HG02759 (cell line): ENCODE measurements at regions not wholly inside any gene's neighbourhood (a gene's known extent, or its start where the extent isn't known, plus 50 kb on each side); places are given as distances from the start of the nearest gene placed in this dataset.

Experiments used
- ATAC-seq: cut with Tn5 transposase; IDR thresholded peaks from one replicate; pipeline ENCODE4 v1.9.1; 2021; ENCODE audit warnings: mild to moderate bottlenecking, moderate library complexity; ENCODE audit not compliant: unreplicated experiment

DNA sequence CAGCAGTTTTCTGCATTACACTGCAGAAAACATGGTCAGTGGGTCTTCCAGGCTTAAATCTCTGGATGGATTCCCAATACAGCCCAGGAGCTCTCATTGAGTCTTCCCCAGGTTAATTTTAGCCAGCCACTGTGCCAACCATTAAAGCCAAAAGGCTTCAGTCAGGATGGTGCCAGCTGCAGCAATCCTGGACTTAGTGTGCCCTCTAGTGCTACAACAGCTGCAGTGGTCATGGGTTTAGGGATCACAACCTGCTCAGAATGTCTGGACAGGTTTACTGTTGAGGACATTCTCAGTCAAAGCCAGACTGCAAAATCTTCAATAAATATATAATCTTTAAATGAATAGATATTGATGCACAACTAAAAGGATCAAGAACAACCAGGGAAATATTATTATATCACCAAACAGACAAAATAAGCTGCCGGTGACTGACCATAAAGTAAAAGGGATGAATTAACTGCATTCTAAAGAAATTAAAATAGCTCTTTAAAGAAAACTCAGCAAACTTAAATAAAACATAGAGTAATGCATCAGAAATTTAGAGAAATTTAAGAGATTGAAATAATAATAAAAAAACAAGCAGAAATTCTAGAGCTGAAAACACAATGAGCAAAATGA lies 639.9 kb downstream of the SPOCK3 start:
- ATAC-seq: peak; percentile 93

DNA sequence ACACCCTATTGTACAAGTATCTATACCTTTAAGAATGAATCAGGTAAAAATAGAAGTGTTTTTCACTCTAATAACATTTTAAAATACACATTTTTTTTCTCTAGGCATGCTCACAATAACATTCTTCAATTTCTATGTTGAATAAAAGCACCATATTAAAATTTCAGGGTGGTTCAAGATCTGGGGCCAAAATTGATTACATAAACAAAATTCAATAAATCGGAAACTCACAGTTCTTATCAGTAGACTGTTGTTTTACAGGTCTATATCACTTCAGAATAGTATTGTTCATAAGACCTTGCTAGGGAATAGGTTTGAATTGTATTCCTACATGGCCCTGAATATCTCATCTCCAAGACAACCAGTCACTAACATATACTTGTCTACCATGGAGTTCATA lies 634.0 kb downstream of the SPOCK3 start:
- no peak for ATAC-seq

DNA sequence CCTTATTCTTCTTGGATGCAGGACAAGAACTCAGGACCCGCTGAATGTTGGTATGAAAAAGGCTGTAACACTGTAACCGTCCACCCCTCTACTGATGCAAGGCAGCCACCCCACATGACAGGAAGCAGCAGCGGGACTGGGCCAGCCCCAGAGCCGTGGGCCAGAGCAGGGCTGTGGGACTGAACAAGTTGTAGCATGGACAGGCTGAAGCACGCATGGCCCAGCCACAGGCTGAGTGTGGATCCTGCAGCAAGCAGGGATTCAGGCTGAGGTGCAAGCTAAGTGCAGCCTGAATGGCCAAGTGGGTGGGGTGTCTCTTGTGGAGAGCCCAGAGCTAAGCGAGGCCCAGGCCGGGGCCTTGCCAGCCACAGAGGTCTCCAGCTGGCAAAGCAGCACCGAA lies 632.2 kb downstream of the SPOCK3 start:
- no peak for ATAC-seq

DNA sequence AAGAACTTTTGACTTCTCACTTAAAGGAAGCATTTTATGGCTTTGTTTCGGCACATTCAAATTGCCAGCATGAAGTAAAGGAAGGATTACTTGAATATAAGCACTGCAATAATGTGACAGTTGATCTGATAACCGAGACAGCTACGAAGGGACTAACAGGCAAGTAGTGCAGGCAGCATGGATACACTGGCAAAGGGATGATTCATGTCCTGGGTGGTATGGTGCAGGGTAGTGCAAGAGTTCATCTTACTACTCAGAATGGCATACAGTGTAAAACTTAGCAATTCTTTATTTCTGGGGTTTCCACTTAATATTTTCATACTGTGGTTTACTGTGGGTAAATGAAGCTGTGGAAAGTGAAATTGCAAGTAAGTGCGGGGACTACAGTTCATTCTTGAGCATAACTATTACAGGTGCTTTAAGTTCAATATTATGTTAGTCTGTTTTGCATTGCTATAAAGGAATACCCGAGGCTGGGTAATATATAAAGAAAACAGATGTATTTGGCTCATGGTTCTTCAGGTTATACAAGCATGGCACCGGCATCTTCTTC lies 611.8 kb downstream of the SPOCK3 start:
- ATAC-seq: no peak

DNA sequence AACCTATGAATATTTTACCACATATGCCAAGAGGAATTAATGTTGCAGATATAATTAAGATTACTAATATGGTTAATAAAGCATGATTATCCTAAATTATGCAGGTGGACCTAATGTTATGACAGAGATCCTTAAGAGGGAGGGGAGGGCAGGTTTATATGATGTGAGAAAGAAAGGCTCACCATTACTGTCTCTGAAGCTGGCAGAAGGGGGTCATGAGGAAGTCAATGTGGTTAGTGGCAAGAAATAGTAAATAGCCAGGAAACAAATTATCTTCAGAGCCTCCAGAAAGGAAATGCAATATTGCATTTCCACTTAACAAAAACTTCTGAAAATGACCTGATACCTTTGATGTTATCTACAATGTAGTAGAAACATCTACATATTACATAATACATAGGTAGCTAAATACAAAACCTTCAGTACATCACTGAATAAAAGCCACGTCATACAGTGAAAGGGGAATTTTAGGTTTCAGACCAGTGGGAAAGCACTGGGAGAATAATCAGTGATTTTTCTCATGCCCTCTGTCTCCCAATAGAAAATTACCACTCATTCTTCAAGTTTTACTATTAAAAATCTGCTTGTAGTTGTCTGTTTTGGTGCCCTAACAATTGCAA lies 609.2 kb downstream of the SPOCK3 start:
- peak; percentile 65 for ATAC-seq

DNA sequence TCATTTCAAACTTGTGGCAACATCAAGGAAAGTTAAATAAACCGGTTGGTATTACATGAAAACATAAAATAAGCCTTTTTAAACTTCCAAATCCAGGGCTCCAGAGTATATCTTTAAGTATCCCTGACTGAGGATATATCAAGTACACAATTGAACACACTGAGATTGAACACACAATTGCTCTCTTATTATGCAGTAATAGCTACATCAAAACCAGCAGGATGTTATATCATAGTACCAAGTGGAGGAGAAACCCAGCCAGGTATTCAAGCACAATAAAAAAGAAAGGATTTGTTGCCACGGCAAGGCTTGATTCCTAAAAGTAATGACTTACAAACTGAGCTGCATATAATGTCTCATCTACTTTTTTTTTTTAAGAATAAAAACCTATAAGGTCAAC lies 605.8 kb downstream of the SPOCK3 start:
- no peak for ATAC-seq

DNA sequence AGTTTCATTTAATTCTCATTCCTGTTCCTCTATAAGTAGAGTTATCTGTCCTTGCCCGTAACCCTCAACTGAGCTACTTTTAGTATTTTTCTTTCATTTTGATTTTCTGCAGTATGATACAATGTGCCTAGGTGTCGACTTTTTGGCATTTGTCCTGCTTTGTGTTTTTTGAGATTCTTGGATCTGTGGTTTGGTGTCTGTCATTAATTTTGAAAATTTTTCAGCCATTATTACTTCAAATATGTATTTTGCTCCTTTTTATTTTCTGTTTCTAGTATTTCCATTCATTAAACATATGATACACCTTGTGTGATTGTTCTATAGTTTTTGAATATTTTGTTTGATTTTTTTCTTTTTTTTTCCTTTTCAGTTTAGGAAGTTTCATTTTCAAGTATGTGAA lies 598.9 kb downstream of the SPOCK3 start:
- ATAC-seq: no peak

DNA sequence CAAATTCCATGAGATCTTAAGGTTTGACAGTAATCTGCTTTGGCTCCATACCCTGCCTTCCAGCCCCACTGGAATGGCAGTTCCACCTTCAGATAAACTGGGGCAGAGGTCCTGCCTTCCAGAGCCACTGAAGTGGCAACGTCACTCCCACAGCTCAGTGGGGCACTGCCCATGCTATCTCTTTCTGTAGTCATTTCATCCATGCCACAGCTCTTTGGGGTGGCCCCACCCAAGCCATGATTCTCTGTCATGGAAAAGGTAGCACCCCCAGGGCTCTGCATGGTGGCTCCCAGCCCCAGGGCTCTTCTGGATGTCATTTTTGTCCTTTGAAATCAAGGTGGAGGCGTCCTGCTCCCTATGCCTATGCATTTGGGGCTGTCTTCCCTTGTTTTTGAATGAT lies 596.5 kb downstream of the SPOCK3 start:
- no peak for ATAC-seq

DNA sequence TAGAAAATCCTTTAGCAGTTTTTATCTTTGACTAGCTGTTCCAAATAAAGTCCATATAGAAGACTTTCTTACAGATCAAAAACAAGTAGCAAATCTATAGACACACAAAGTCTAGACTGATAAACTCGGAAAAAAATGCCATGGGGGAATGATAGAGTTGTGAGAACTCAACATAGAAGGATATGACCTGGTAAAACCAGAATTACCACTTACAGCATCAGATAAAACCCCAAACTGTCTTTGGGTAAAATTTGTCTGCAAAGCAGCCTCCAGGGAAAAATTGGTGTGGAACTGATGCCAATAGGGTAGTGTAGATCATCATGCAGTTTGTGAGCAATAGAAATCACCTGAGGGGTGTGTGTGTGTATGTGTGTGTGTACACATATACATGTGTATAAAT lies 579.1 kb downstream of the SPOCK3 start:
- no peak for ATAC-seq

DNA sequence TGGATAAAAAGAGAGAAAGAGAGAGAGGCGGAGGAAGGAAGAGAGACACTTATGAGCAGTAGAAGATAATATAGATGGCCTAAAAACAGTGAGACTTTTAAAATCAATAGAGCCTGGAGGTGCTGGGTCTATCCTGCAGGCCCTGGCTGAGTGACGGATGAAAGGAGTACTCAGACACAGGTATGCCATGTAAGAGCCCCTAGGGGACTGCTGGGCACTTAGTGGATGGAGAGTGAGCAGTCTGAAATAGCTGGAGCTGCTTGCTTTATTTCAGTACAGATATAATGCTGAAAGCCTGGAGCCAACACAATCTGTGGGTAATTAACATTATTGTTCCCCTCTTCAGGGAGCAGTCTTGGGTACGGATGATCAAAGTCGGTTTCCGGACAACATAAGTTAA lies 578.6 kb downstream of the SPOCK3 start:
- no peak for ATAC-seq

DNA sequence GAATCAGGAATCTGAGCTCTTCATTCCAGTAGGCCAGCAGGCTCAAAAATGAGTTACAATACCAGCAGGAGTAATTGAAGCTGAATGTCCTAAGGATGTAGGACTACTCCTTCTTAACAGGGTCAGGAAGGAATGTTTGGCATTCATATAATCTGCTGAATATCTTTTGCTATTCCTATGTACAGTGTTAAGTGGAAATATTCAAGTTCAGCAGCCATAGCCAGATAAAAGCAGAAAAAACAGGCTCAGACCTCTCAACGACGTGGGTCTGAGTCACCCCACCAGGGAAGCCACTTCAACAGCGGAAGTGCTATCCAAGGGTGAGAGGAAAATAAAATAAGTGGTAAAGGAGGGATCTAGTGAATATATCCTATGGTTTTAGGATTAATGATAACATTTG lies 577.0 kb downstream of the SPOCK3 start:
- no peak for ATAC-seq

DNA sequence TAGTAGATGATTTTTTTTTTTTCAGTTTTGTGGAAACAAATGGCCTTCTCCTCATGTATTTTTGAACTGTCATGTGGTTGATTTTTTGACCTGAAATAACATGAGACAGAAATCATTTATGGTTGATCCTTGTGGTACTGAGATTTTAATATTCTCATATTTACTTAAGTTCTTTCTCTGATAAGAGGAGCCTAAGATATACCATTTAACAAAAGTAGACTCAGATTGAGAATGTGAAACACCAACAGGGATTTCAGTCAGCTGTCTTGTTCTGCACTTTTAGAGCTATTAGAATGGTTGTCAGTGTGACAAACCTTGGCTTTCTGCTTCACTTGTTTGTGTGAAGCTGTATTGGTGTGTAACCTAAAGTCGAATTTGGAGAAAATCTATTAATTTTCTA lies 575.7 kb downstream of the SPOCK3 start:
- no peak for ATAC-seq

DNA sequence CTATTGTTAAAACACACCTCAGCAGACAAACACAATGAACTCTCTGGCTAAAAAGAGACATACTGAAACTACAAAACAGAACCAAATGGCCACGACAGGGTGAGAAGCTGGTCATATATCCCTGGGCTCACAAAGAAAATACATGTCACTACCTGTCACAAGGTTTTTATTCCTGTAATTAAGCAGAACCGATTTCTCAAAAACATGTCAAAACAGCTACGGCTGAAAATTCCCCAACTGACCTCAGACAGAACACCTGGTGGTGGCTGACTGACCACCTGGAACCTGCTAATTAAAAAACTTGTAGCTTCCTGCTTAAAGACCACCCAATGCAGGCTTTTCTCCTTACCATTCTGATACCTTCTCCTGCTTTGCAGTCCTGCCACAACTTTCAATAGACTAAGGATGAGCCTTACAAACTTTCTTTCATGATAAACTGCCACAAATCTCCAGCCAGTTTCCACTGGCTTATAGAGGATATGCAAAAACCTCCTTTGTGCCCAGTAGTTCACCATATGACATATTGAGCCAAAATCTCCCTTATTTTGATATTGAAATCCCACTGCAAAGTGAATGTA lies 571.9 kb downstream of the SPOCK3 start:
- ATAC-seq: peak; percentile 95

DNA sequence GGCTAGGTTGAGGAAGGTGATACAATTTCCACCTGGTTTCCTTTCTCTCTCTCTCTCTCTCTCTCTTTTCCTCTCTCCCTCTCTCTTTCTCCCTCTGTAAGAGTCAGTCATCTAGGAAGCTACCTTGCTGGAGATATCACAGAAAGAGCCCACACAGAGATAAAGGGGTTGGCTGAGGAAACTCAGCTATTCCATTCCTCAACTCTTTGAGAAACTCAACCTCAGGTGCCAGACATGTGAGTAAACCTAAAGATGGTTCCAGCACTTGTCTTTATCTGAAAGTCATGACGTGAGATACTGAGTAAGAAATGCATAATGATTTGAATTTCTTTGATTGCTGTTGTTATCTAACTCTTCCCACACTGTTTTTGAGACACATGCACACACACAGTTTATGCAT lies 564.0 kb downstream of the SPOCK3 start:
- no peak for ATAC-seq

DNA sequence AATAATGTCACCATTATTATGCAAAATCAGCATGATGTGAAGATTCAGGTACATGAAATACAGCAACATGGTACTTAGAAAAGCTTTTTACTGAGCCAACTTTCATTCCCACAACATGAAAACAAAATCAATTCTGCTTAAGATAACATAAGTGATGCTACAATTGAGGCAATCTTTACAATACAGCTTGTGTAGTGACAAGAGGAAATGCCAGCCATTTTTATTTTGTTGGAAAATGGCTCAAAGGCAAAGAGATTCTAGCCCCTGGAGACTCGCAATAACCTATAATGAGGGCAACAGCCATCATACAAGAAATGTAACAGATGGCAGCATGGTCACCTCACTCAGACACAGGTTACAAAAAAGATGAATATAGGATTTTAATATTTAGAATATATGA lies 560.4 kb downstream of the SPOCK3 start:
- no peak for ATAC-seq

DNA sequence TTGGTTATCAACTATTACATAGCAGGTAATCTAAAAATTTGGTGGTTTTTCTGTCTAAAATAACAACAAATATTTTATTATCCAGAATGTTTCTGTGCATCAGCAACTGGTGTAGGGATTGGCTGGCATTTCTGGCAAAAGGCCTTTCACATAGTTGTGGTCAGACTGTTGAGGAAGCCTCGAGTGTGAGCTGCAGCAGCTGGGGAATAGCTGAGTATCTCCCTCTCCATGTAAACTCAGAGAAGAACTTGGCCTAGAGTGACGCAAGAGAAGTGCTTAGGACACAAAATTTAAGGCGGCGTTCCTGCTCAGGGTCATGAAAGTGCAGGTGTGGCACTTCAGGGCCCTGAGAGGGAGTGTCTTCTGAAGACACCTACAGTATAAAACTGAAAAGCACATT lies 558.9 kb downstream of the SPOCK3 start:
- ATAC-seq: no peak

DNA sequence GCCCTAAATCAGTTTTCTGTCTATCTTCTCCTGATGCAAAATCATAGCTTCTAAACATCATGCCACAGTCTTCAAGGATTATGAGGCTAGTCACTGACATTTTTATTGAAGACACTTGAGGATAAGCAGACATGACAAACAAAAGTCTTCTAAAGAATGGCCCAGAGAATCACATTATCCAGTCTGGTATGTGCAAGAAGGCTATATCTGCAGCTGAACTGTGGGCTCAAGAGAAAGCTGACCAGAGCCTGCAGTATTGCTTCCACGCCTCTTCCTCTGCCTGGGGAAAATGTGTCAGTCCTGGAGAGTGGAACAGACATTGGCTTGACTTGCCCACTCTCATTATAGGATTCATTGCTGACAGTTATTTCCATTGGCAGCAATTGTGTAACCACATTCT lies 553.5 kb downstream of the SPOCK3 start:
- no peak for ATAC-seq

DNA sequence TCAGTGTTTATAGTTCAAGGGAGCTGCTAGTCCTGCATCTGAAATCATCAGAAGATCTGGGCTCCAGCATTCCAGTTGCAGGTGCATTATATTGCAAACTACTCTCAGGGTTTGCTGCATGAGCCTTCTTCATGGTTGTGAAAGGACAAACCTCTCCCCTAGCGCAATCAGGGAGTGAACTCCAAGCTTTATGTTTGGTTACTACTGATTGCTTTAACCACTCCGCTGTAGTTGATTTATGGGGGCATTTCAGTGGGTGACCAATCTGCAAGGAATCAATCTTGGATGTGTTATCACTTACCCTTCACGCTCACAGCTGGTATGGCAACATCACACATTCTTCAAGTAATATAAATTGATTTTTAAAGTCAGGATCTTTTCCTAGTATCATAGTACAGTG lies 552.1 kb downstream of the SPOCK3 start:
- no peak for ATAC-seq
